GM19099 (cell line): ENCODE measurements at regions not wholly inside any gene's neighbourhood (a gene's known extent, or its start where the extent isn't known, plus 50 kb on each side); places are given as distances from the start of the nearest gene placed in this dataset.

Experiments
- POLR2A ChIP-seq: IDR thresholded peaks from 3 replicates; pipeline ENCODE4 v1.6.1; 2011; ENCODE audit warnings: low read depth; ENCODE audit not compliant: insufficient read length; ENCODE audit errors: extremely low read depth

GRCh38 chr5:19098434-19098833, 889.6 kb downstream of the CDH18 start:
- no peak for TF ChIP-seq POLR2A

- TF ChIP-seq POLR2A = no peak
Measured at GRCh38 chr5:19099195-19099594, 888.8 kb downstream of the CDH18 start.

- no peak for TF ChIP-seq POLR2A
Measured at GRCh38 chr5:19104948-19105347, 883.1 kb downstream of the CDH18 start.

GRCh38 chr5:19122923-19123322, 865.1 kb downstream of the CDH18 start:
- no peak for TF ChIP-seq POLR2A

- no peak for TF ChIP-seq POLR2A
Measured at GRCh38 chr5:19125956-19126713, 861.9 kb downstream of the CDH18 start.

GRCh38 chr5:19140276-19140675, 847.7 kb downstream of the CDH18 start:
- TF ChIP-seq POLR2A = no peak

GRCh38 chr5:19143935-19144334, 844.1 kb downstream of the CDH18 start:
- no peak for TF ChIP-seq POLR2A

GRCh38 chr5:19169426-19169825, 818.6 kb downstream of the CDH18 start:
- TF ChIP-seq POLR2A = no peak

- TF ChIP-seq POLR2A = no peak
Measured at GRCh38 chr5:19172926-19173470, 815.0 kb downstream of the CDH18 start.

GRCh38 chr5:19175776-19176570, 812.0 kb downstream of the CDH18 start:
- TF ChIP-seq POLR2A = no peak

GRCh38 chr5:19179571-19179970, 808.4 kb downstream of the CDH18 start:
- no peak for TF ChIP-seq POLR2A

- no peak for TF ChIP-seq POLR2A
Measured at GRCh38 chr5:19189176-19189575, 798.8 kb downstream of the CDH18 start.

- no peak for TF ChIP-seq POLR2A
Measured at GRCh38 chr5:19193631-19194030, 794.4 kb downstream of the CDH18 start.

- no peak for TF ChIP-seq POLR2A
Measured at GRCh38 chr5:19196631-19197030, 791.4 kb downstream of the CDH18 start.

GRCh38 chr5:19200251-19200650, 787.7 kb downstream of the CDH18 start:
- TF ChIP-seq POLR2A = no peak

GRCh38 chr5:19208397-19208796, 779.6 kb downstream of the CDH18 start:
- TF ChIP-seq POLR2A = no peak
